Body of pancreas (tissue), 4 donors: ENCODE measurements at regions not wholly inside any gene's neighbourhood (a gene's known extent, or its start where the extent isn't known, plus 50 kb on each side); places are given as distances from the start of the nearest gene placed in this dataset.

Source experiments
- ATAC-seq: fragments of 150-250 bp; one replicate; pipeline ENCODE4 v1.9.1; 2016
- DNase-seq, 4 donors: peaks; one replicate each; pipeline ENCODE4 v3.0.0-alpha.2; 2019
- H3K27ac ChIP-seq, 4 donors: fragments of 200-600 bp; sonication (generic); 1 replicate in 3 of 4; 2 replicates in 1 of 4; pipeline versions ENCODE4 v1.5.1 to v1.6.1; 2016 to 2019; ENCODE audit warnings: mild to moderate bottlenecking in 1 of 4, mixed read lengths in 1 of 4, moderate library complexity in 1 of 4
- H3K27me3 ChIP-seq, 2 donors: fragments of 200-600 bp; sonication (generic); one replicate each; pipeline ENCODE4 v1.6.0; 2016; ENCODE audit warnings: mild to moderate bottlenecking in 1 of 2
- H3K36me3 ChIP-seq, 2 donors: fragments of 200-600 bp; sonication (generic); replicated peaks in 1 of 2; 2 replicates each; pipeline ENCODE4 v1.5.1; 2016; ENCODE audit warnings: low read depth in 2 of 2; ENCODE audit not compliant: insufficient read depth in 1 of 2
- H3K4me1 ChIP-seq: fragments of 200-600 bp; sonication (generic); one replicate; pipeline ENCODE4 v1.6.0; 2016
- H3K4me3 ChIP-seq, 2 donors: fragments of 200-600 bp; sonication (generic); 1 replicate in 1 of 2; 2 replicates in 1 of 2; pipeline ENCODE4 v1.5.1; 2016 to 2019
- H3K9me3 ChIP-seq, 3 donors: fragments of 200-600 bp; sonication (generic); 1 replicate in 2 of 3; 2 replicates in 1 of 3; pipeline ENCODE4 v1.5.1; 2016
- CTCF ChIP-seq, 7 experiments: fragments of 450-650 bp in 4 of 7; fragments of 200-600 bp in 3 of 7; sonication (generic) in 3 of 7; IDR thresholded peaks; one replicate each; pipeline ENCODE4 v1.5.1; 2016 to 2019; ENCODE audit warnings: antibody characterized with exemption in 7 of 7
- POLR2A ChIP-seq, 3 donors: fragments of 450-650 bp; IDR thresholded peaks; one replicate each; pipeline ENCODE4 v1.6.1; 2016; ENCODE audit warnings: antibody characterized with exemption in 3 of 3, mild to moderate bottlenecking in 2 of 3
- WGBS, 2 donors: methylation state at CpG; one replicate each; pipeline ENCODE4 v1.1.5; 2017; 5-methylcytosine and 5-hydroxymethylcytosine counted together
- intact Hi-C: fragments of 100-400 bp; cut with DNase I; formaldehyde crosslinking; loops from one replicate; pipeline ENCODE4 v1.15.1; 2023

GRCh38 chr7:156050636-156051569, 238.6 kb upstream of the SHH start:
- no peak for TF ChIP-seq CTCF (IDR thresholded peaks at IDR 0.05)
- no peak for TF ChIP-seq POLR2A (IDR thresholded peaks at IDR 0.05)
- peaks cover 0 to 7% (median 0%) of the 10 kb centered on the region in 3 donors for H3K9me3 ChIP-seq
- no peak overlapping the region for H3K27ac ChIP-seq
- ATAC-seq: no peak
- WGBS, 2 donors: 73 to 75% methylated on average over 13 to 19 of the region's 19 CpGs
- DNase-seq: no peak
- no peaks in the 10 kb centered on the region for H3K36me3 ChIP-seq
- H3K4me1 ChIP-seq: no peaks in the 10 kb centered on the region
- intact Hi-C loops: no loop called here
- H3K27me3 ChIP-seq: no peaks in the 10 kb centered on the region
- no peak overlapping the region for H3K4me3 ChIP-seq

- no peaks in the 10 kb centered on the region for H3K4me1 ChIP-seq
- H3K4me3 ChIP-seq: no peak overlapping the region
- intact Hi-C loops: no loop called here
- peaks cover 0 to 7% (median 0%) of the 10 kb centered on the region in 3 donors for H3K9me3 ChIP-seq
- no peak for ATAC-seq
- H3K36me3 ChIP-seq: no peaks in the 10 kb centered on the region
- TF ChIP-seq CTCF (IDR thresholded peaks at IDR 0.05): no peak
- H3K27ac ChIP-seq: no peak overlapping the region
- DNase-seq: no peak
- H3K27me3 ChIP-seq: no peaks in the 10 kb centered on the region
- WGBS, 2 donors: 66 to 67% methylated on average over 7 to 8 of the region's 8 CpGs
Observed at GRCh38 chr7:156049366-156049765, 237.1 kb upstream of the SHH start.

- 86 to 89% methylated on average over 5 to 15 of the region's 19 CpGs for WGBS, 2 donors
Observed at GRCh38 chr7:156046031-156046560, 233.8 kb upstream of the SHH start.

GRCh38 chr7:156043416-156044178, 231.3 kb upstream of the SHH start:
- DNase-seq (no peak), ATAC-seq (no peak)
- TF ChIP-seq CTCF (IDR thresholded peaks at IDR 0.05) (no peak), POLR2A (IDR thresholded peaks at IDR 0.05) (no peak)
- WGBS, 2 donors: 64 to 69% methylated on average over 24 to 26 of the region's 26 CpGs
- intact Hi-C loops: no loop called here
- H3K4me3 ChIP-seq: no peak overlapping the region
- no peak overlapping the region for H3K27ac ChIP-seq
- no peaks in the 10 kb centered on the region for H3K36me3 ChIP-seq
- no peaks in the 10 kb centered on the region for H3K4me1 ChIP-seq
- no peaks in the 10 kb centered on the region for H3K27me3 ChIP-seq
- H3K9me3 ChIP-seq: peaks cover 0 to 7% (median 0%) of the 10 kb centered on the region in 3 donors

More at GRCh38 chr7:156046031-156046560, 233.8 kb upstream of the SHH start:
- Histone ChIP-seq H3K9me3 (peaks cover 0 to 7% (median 0%) of the 10 kb centered on the region in 3 donors), H3K27me3 (no peaks in the 10 kb centered on the region), H3K27ac (no peak overlapping the region), H3K4me1 (no peaks in the 10 kb centered on the region), H3K36me3 (no peaks in the 10 kb centered on the region), H3K4me3 (no peak overlapping the region)
- DNase-seq (no peak), ATAC-seq (no peak)
- TF ChIP-seq CTCF (IDR thresholded peaks at IDR 0.05): no peak
- no peak for TF ChIP-seq POLR2A (IDR thresholded peaks at IDR 0.05)
- intact Hi-C loops: no loop called here
